Activated CD8-positive, alpha-beta T cell treated with anti-CD3 and anti-CD28 coated beads for 36 hours (primary cell): ENCODE measurements at regions not wholly inside any gene's neighbourhood (a gene's known extent, or its start where the extent isn't known, plus 50 kb on each side); places are given as distances from the start of the nearest gene placed in this dataset.

ENCODE experiments used
- ATAC-seq: fragments of 200-7000 bp; cut with Tn5 transposase; one replicate; pipeline ENCODE4 v1.10.0; 2021; ENCODE audit warnings: mild to moderate bottlenecking, moderate library complexity
- CTCF ChIA-PET: fragments of 350-600 bp; sonication (Branson Sonifier 250); formaldehyde crosslinking; loops from one replicate; lab custom pipeline; 2021; ENCODE audit warnings: antibody characterized with exemption; lab: Charles Lee
- POLR2A ChIA-PET: fragments of 350-600 bp; sonication (Branson Sonifier 250); formaldehyde crosslinking; loops from one replicate; lab custom pipeline; 2021; ENCODE audit warnings: antibody characterized with exemption; lab: Charles Lee
- DNase-seq: peaks from one replicate; pipeline ENCODE4 v3.0.0-alpha.2; 2020
- H3K27ac Mint-ChIP-seq: one replicate; pipeline ENCODE4 v1.8.0; 2021; ENCODE audit warnings: mild to moderate bottlenecking, mixed read lengths
- H3K27me3 Mint-ChIP-seq: one replicate; pipeline ENCODE4 v1.8.0; 2021; ENCODE audit warnings: mixed read lengths
- H3K36me3 Mint-ChIP-seq: one replicate; pipeline ENCODE4 v1.8.0; 2021; ENCODE audit warnings: low read depth, mixed read lengths
- H3K4me1 Mint-ChIP-seq: one replicate; pipeline ENCODE4 v1.8.0; 2021; ENCODE audit warnings: low read depth, mixed read lengths
- H3K4me3 Mint-ChIP-seq: one replicate; pipeline ENCODE4 v1.8.0; 2021; ENCODE audit warnings: mild to moderate bottlenecking, moderate library complexity, mixed read lengths
- H3K9me3 Mint-ChIP-seq: one replicate; pipeline ENCODE4 v1.8.0; 2021; ENCODE audit warnings: mixed read lengths
- intact Hi-C: fragments of 100-400 bp; cut with micrococcal nuclease; formaldehyde crosslinking; loops from one replicate; pipeline ENCODE4 v1.10.0; 2022
- TF ChIP-seq, protein P1 (sequence below): fragments of 200-600 bp; IDR thresholded peaks from one replicate; pipeline ENCODE4 v1.8.0; 2022; ENCODE audit warnings: antibody characterized with exemption, mild to moderate bottlenecking

DNA sequence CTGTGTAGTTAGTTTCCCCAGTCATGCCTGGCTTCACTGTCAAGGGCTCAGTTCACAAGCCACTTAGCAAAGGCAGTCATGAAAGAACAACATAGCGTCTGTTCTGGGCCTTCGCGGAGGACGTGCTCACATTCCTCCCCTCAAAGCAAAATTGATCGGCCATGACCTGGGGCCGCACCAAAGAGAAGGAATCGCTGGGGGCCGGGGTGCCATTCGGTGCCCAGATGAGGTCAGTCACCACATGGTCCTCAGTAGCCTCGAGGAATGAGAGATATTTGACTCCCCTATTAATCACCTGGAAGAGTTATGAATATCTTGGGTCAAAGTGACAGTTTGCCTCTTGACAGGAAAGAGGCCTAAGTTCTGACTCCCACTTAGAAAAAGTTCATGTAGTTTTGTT, 251.1 kb upstream of the JUN start:
- H3K27ac Mint-ChIP-seq, result no peak overlapping the region
- H3K4me3 Mint-ChIP-seq, result no peak overlapping the region
- H3K36me3 Mint-ChIP-seq, result no peaks in the 10 kb centered on the region
- intact Hi-C loops, result no loop called here
- POLR2A ChIA-PET, result no interaction called here
- no peak for ATAC-seq
- no peaks in the 10 kb centered on the region for H3K4me1 Mint-ChIP-seq
- no peak for DNase-seq
- H3K9me3 Mint-ChIP-seq, result no peaks in the 10 kb centered on the region
- no peaks in the 10 kb centered on the region for H3K27me3 Mint-ChIP-seq
- CTCF ChIA-PET, result interaction anchor here (1.2 kb wide), 1 partner anchor 10 kb away, joined by 3 read pairs; no protein-coding TSS in a partner anchor
- TF ChIP-seq, protein P1, sequence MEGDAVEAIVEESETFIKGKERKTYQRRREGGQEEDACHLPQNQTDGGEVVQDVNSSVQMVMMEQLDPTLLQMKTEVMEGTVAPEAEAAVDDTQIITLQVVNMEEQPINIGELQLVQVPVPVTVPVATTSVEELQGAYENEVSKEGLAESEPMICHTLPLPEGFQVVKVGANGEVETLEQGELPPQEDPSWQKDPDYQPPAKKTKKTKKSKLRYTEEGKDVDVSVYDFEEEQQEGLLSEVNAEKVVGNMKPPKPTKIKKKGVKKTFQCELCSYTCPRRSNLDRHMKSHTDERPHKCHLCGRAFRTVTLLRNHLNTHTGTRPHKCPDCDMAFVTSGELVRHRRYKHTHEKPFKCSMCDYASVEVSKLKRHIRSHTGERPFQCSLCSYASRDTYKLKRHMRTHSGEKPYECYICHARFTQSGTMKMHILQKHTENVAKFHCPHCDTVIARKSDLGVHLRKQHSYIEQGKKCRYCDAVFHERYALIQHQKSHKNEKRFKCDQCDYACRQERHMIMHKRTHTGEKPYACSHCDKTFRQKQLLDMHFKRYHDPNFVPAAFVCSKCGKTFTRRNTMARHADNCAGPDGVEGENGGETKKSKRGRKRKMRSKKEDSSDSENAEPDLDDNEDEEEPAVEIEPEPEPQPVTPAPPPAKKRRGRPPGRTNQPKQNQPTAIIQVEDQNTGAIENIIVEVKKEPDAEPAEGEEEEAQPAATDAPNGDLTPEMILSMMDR, result no peak

DNA sequence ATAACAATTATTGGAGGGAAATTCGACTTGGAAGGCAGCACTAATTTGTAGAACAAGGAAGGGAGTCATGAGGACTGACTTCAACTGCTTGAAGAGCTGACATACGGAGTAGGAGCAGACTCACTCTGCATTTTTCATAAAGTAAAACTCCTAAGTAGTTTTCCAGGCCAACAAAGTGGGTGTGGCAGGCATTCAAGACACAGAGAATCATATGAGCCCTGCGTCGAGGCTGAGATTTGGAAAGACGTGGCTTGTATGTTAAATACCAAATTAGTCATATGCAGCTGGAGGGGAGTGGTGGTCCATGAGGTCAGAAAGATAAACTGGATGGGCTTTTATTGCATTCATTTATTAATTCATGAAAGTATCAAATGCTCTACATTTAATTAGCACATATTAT, 255.7 kb upstream of the JUN start:
- POLR2A ChIA-PET, result interaction anchor here (1.4 kb wide), 1 partner anchor 284 kb away, joined by 3 read pairs; no protein-coding TSS in a partner anchor
- intact Hi-C loops, result no loop called here
- Mint-ChIP-seq H3K4me1 (peaks cover 9% of the 10 kb centered on the region), H3K27ac (no peak overlapping the region), H3K9me3 (no peaks in the 10 kb centered on the region), H3K27me3 (no peaks in the 10 kb centered on the region), H3K4me3 (no peak overlapping the region), H3K36me3 (no peaks in the 10 kb centered on the region)
- CTCF ChIA-PET, result no interaction called here
- TF ChIP-seq, protein P1, result no peak
- DNase-seq, result no peak
- ATAC-seq, result no peak

DNA sequence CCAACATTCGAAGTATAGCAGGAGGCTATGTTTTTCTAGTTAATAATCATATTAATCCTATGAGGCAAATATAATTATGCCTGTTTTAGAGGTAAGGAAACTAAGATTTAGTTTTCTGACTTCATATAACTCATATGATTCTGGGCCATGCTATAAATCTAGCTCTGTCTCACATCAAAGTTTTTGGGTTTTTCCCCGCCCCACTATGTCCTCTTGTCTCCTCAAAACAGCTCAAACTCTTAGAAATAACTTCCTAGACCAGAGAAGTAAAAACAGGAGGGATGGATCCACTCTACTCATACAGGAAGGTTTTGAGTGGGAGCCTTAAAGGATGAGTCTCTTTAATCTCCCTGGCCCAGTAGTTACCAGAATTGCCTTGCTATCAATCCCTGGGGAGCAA, 256.4 kb upstream of the FGGY start:
- DNase-seq, result no peak
- ATAC-seq, result no peak
- Mint-ChIP-seq H3K27me3 (no peaks in the 10 kb centered on the region), H3K9me3 (peaks cover under 1% of the 10 kb centered on the region), H3K4me3 (no peak overlapping the region), H3K27ac (no peak overlapping the region), H3K4me1 (peaks cover 18% of the 10 kb centered on the region), H3K36me3 (no peaks in the 10 kb centered on the region)
- intact Hi-C loops, result loop anchor here (10.0 kb wide), 1 partner anchor 256 kb away; the partner anchor contains the start of gene JUN
- TF ChIP-seq, protein P1, result no peak
- CTCF ChIA-PET, result interaction anchor here (0.7 kb wide), 1 partner anchor 270 kb away, joined by 4 read pairs; no protein-coding TSS in a partner anchor
- POLR2A ChIA-PET, result no interaction called here

DNA sequence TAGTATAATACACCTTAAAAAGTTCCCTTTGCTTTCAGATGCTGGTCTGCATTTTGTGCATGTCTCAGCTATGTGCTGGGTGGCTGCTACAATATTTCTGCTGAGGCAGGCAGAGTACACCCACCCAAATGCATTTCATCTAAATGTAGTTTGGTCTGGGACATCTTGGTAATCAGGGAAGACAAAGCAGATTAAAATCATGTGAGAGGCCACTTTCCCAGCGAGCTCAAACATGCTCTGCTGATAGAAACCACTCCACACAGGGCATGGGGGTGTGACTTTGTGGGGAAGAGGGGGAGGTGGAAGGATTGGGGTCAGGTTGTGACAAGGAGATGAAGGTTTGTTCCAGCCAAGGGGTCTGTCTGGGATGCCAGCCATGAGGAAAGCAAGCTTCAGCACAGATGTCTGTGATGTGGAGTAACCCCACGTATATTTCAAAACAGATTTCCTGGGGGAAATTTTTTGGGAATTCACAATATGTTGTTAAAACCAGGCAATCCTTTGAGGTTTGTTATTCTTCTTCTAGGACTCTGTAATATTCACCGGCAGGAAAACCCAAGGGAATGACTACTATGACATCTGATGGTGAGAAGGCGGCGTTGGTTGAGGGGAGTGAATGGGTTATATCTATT, 255.1 kb upstream of the FGGY start:
- no peaks in the 10 kb centered on the region for H3K27me3 Mint-ChIP-seq
- ATAC-seq, result no peak
- ChIA-PET CTCF (interaction anchor here (0.9 kb wide), 1 partner anchor 657 kb away, joined by 3 read pairs; no protein-coding TSS in a partner anchor), POLR2A (no interaction called here)
- H3K4me1 Mint-ChIP-seq, result peaks cover 31% of the 10 kb centered on the region
- H3K27ac Mint-ChIP-seq, result no peak overlapping the region
- peaks cover 2% of the 10 kb centered on the region for H3K9me3 Mint-ChIP-seq
- intact Hi-C loops, result loop anchor here (10.0 kb wide), 1 partner anchor 257 kb away; the partner anchor contains the start of gene JUN
- H3K4me3 Mint-ChIP-seq, result no peak overlapping the region
- no peaks in the 10 kb centered on the region for H3K36me3 Mint-ChIP-seq
- TF ChIP-seq, protein P1, result no peak
- no peak for DNase-seq

DNA sequence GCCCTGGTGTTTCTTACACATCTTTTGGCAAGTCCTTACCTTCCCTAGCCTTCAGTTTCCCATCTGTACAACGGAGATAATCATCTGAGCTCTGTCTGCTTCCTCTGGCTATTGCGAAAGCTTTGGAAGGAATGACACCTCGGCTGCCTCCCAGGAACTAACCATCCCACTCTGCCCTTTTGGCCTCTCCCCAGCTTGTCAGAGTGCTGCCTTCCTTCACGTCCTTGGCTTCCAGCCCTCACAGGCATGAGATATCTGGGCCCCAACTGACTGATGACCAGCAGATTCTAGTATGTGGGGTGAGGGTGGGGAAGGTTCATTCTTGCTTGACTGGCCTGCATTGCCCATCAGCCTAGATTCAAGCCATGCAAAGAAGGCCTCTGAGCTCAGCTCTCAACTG, 253.1 kb upstream of the FGGY start:
- DNase-seq (no peak), ATAC-seq (no peak)
- intact Hi-C loops, result loop anchor here (10.0 kb wide), 1 partner anchor 259 kb away; the partner anchor contains the start of gene JUN
- TF ChIP-seq, protein P1, result no peak
- no peaks in the 10 kb centered on the region for H3K36me3 Mint-ChIP-seq
- POLR2A ChIA-PET, result interaction anchor here (1.6 kb wide), 1 partner anchor 23 kb away, joined by 6 read pairs; no protein-coding TSS in a partner anchor
- H3K4me1 Mint-ChIP-seq, result peaks cover 39% of the 10 kb centered on the region
- CTCF ChIA-PET, result interaction anchor here (1.5 kb wide), 1 partner anchor 22 kb away, joined by 4 read pairs; no protein-coding TSS in a partner anchor
- H3K4me3 Mint-ChIP-seq, result no peak overlapping the region
- peaks cover 2% of the 10 kb centered on the region for H3K9me3 Mint-ChIP-seq
- no peaks in the 10 kb centered on the region for H3K27me3 Mint-ChIP-seq
- no peak overlapping the region for H3K27ac Mint-ChIP-seq
